Activated CD8-positive, alpha-beta memory T cell treated with anti-CD3 and anti-CD28 coated beads, Interleukin-2, amount 50 U/mL, for 1 hour (primary cell): ENCODE measurements at regions not wholly inside any gene's neighbourhood (a gene's known extent, or its start where the extent isn't known, plus 50 kb on each side); places are given as distances from the start of the nearest gene placed in this dataset.
A peak's percentile ranks its signal among the peaks of the same experiment; 100 is the strongest.
"Not testable (repeated sequence)": the region's sequence is repeated elsewhere in the genome, so short reads cannot be mapped to it uniquely, and the experiment has no call there.

Experiments
- DNase-seq: peaks from one replicate; pipeline ENCODE4 v3.0.0-alpha.2; 2020; ENCODE audit errors: extremely low read depth

- no peak for DNase-seq
These were observed 408.2 kb downstream of the SEC14L1 start for GRCh38 chr17:77548967-77549366.

GRCh38 chr17:77549726-77550366 is 408.7 kb upstream of the TNRC6C start:
- DNase-seq, result no peak

DNA sequence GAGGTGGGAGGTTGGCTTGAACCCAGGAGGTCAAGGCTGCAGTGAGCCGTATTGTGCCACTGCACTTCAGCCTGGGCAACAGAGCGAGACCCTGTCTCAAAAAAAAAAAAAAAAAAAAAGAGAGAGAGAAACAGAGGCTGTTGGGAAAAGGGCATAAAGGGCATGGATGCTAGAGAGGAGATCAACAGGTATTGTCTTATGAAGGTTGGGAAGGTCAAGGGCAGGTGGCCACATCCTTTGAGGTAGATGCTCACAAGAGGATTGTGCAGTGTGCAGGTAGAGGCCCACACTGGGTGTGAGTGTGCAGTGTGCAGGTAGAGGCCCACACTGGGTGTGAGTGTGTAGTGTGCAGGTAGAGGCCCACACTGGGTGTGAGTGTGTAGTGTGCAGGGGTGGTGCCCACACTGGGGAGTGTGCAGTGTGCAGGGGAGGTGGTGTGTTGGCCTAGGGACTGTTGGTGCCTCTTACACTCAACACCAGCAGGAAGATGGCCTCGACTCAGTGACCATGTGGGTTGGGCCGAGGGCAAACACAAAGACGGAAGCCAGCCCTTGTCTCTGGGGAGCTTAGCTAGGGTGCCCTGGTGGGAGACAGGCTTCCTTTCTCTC is 404.9 kb upstream of the TNRC6C start:
- DNase-seq, result no peak

DNA sequence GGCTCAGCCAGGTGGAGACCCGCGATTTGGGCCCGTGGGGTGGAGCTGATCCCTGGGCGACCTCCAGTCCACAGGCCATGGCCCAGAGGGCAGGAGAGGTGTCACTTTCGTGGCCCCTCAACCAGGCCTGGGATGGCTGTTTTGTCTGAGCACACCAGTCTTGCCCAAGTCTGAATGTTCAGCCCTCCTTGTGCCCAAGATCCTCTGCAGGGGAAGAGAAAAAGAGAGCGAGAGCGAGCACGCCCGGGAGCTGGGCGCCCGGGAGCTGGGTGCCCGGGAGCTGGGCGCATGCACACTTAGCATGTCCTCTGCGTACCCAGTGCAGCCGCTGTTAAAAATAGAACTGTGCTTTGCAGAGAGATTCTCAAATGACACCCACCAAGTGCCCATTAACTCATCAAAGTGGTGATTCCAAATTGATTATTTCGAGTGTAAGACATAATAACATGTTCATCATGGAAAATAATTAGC is 403.3 kb upstream of the TNRC6C start:
- DNase-seq, result no peak

DNA sequence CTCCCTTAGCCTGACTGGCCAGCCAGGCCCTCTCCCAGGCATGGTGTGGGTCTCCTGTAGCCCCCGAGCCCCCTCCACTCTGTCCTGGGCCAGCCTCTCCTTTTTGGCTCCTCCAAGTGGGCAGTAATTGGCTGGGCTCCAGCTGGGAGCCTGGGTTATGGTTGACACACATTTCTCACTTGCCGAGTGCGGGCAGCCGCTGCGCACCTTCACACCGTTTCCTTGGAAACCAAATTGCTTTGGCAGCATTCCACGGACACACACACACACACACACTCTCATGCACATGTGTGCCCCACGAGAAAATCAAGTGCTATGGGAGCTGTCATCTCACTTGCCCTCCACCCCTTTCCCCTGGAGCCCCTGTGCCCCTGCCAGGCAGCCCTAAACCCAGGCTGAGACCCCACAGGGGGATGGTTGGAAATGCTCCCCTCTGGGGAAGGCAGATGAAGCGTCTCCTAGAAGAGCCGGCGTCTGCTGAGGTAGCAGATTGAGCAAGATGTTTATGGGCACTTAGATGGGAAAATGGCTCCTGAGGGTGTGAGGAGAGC is 402.7 kb upstream of the TNRC6C start:
- no peak for DNase-seq

DNA sequence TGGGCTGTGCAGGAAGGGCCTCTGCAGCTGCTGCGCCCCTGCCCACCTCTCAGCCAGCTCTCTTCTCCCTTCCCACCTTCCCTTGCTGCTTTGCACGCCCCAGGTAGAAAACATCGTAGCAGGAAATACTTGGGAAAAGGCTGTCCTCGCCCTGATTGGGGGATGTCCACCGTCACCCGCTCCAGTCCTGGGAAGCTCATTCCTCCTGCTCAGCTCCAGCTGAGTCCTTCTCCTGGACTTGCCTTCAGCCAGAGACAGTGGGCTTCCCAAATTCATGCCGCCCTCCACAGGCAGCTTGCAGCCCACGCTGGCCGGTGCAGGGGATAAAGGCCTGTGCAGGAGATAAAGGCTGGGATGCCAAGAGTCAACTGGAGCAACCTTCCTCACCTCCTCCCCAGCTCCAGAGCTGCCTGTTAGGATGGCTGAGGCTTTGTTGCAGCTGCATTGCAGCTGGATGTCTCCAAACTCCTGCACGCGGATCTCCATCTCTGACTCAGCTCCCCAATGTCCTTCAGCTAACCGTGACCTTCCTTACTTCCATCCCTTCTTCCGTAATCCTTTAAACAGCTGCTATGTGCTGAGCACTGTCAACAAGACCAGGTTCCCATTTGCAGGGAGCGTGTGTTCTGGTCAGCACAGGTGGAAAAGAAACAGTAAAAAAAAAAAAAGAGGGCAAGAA is 402.0 kb upstream of the TNRC6C start:
- DNase-seq, result no peak

- DNase-seq, result no peak
These were observed 399.5 kb upstream of the TNRC6C start for GRCh38 chr17:77558846-77559626.

DNA sequence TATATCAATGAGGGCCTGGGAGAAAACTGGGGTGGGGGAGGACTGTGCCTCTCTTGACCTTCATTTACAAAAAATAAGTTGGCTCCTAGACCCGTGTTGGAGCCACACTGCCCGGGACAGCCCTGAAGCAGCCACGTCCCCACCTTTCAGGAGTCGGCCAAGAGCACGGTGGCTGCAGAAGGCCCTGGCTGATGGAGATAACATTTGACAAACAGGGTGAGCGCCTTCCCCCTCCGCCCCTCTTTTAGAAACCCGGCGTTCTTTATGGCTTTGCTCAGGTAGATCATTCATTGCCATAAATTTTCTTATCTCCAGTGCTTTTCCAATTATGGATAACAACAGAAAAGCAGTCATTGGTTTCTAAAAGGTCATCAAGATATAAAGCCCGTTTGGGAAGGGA is 398.1 kb upstream of the TNRC6C start:
- no peak for DNase-seq

DNA sequence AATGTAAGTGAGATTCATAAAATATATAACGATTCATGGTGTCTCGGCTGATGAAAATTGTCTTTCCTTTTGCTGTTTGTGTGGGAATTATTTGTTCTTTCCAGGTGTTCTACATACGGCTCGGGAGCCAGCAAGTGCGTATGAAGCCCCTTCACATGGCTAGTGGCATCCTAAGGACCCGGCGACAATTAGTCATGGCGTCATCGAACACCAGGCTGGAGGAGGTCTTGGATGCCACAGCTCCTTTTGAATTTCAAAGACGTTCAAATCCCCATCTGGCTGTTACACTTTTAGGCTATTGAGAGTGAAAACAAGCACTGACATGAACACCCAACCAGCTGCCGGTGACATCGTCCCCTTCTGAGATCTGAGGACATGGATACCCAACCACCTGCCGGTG is 397.7 kb upstream of the TNRC6C start:
- DNase-seq, result no peak

DNA sequence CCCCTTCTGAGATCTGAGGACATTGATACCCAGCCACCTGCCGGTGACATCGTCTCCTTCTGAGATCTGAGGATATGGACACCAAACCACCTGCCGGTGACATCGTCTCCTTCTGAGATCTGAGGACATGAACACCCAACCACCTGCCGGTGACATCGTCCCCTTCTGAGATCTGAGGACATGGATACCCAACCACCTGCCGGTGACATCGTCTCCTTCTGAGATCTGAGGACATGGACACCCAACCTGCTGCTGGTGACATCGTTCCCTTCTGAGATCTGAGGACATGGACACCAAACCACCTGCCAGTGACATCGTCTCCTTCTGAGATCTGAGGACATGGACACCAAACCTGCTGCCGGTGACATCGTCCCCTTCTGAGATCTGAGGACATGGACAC is 396.1 kb upstream of the TNRC6C start:
- DNase-seq, result not testable (repeated sequence)

DNA sequence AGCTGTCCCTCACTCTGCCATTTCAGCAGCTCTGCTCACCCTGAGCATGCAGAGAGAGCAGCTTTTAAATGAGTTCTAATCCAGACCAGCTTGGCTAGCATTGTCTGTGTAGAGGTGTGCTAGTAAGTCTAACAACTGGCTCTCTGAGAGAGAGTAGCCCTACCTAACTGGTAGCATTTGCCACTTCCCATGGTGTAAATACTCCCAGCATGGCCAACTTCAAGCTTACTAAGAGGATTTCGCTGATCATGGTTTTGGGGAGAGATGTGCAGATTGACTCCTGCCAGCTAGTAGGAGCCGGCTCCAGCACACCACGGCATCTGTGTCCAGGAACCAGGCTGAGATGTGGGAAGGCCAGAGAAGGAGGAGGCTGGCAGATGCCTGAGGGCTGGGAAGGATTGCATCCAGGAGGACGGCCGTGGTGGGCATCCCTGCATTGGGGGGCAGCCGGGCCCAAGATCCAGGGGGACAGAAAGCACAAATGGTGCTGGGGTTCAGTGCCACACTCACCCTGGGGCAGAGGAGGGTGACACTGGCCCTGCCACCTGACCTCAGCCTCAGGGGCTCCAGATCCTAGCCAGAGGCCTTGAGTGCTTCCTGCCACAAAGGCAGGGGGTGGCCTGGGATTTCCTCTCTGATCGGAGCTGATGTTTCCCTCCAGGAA is 394.9 kb upstream of the TNRC6C start:
- DNase-seq, result no peak

- no peak for DNase-seq
These were observed 394.1 kb upstream of the TNRC6C start for GRCh38 chr17:77564278-77564920.

DNA sequence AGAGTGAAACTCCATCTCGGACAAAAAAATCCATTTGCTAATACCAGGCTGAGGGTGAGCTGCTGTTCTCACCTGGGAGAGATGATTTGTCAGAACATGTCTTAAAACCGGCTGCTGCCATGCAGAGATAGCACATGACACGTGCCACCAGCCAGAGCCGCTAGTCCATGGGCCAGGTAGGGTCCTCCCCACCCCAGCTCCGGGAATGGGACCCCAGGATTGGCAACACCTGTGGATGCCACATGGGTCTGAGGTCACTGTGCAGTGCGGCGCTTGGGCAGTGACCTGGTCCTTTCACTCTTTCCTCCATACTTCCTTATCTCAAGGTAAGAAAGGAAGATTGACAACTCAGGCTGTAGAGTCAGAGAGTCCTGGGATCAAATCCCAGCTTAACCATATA is 393.3 kb upstream of the TNRC6C start:
- DNase-seq, result no peak

GRCh38 chr17:77566151-77566550 is 392.4 kb upstream of the TNRC6C start:
- no peak for DNase-seq

DNA sequence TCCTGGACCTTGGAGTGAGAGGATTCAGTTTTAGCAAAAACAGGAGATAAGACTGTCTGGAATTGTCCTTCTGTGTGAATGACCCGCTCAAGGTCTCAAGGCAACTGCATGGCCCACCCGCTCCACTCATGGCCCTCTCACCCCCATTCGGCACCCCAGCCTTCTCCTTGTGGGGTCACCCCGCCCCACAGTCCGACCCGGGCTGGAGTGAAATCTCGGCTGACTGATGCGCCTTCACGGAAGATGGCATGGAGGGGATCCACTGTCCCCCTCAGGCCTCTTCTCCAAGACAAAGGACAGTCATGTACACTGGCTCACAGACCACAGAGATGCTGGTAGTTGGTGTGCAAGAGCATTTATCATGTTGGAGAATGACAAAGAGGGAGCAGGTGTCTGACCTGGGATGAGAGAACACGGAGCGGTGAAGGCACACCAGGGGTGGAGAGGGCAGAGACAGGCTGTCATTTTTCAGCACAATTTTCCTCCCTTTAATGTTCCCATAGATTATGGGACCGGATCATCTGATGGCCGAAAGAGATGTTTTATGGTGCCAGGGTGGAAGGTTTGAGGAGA is 391.9 kb upstream of the TNRC6C start:
- no peak for DNase-seq

GRCh38 chr17:77568540-77568939 is 390.0 kb upstream of the TNRC6C start:
- DNase-seq, result no peak

- DNase-seq, result no peak
These were observed 388.5 kb upstream of the TNRC6C start for GRCh38 chr17:77569846-77570564.

GRCh38 chr17:77570565-77570898 is 388.0 kb upstream of the TNRC6C start:
- no peak for DNase-seq

GRCh38 chr17:77571155-77571981 is 387.1 kb upstream of the TNRC6C start:
- DNase-seq, result peak; percentile 11
